Body of pancreas (tissue), 4 donors: ENCODE measurements at regions not wholly inside any gene's neighbourhood (a gene's known extent, or its start where the extent isn't known, plus 50 kb on each side); places are given as distances from the start of the nearest gene placed in this dataset.

Experiments
- ATAC-seq: fragments of 150-250 bp; one replicate; pipeline ENCODE4 v1.9.1; 2016
- DNase-seq, 4 donors: peaks; one replicate each; pipeline ENCODE4 v3.0.0-alpha.2; 2019
- H3K27ac ChIP-seq, 4 donors: fragments of 200-600 bp; sonication (generic); 1 replicate in 3 of 4; 2 replicates in 1 of 4; pipeline versions ENCODE4 v1.5.1 to v1.6.1; 2016 to 2019; ENCODE audit warnings: mild to moderate bottlenecking in 1 of 4, mixed read lengths in 1 of 4, moderate library complexity in 1 of 4
- H3K27me3 ChIP-seq, 2 donors: fragments of 200-600 bp; sonication (generic); one replicate each; pipeline ENCODE4 v1.6.0; 2016; ENCODE audit warnings: mild to moderate bottlenecking in 1 of 2
- H3K36me3 ChIP-seq, 2 donors: fragments of 200-600 bp; sonication (generic); replicated peaks in 1 of 2; 2 replicates each; pipeline ENCODE4 v1.5.1; 2016; ENCODE audit warnings: low read depth in 2 of 2; ENCODE audit not compliant: insufficient read depth in 1 of 2
- H3K4me1 ChIP-seq: fragments of 200-600 bp; sonication (generic); one replicate; pipeline ENCODE4 v1.6.0; 2016
- H3K4me3 ChIP-seq, 2 donors: fragments of 200-600 bp; sonication (generic); 1 replicate in 1 of 2; 2 replicates in 1 of 2; pipeline ENCODE4 v1.5.1; 2016 to 2019
- H3K9me3 ChIP-seq, 3 donors: fragments of 200-600 bp; sonication (generic); 1 replicate in 2 of 3; 2 replicates in 1 of 3; pipeline ENCODE4 v1.5.1; 2016
- CTCF ChIP-seq, 7 experiments: fragments of 450-650 bp in 4 of 7; fragments of 200-600 bp in 3 of 7; sonication (generic) in 3 of 7; IDR thresholded peaks; one replicate each; pipeline ENCODE4 v1.5.1; 2016 to 2019; ENCODE audit warnings: antibody characterized with exemption in 7 of 7
- POLR2A ChIP-seq, 3 donors: fragments of 450-650 bp; IDR thresholded peaks; one replicate each; pipeline ENCODE4 v1.6.1; 2016; ENCODE audit warnings: antibody characterized with exemption in 3 of 3, mild to moderate bottlenecking in 2 of 3
- WGBS, 2 donors: methylation state at CpG; one replicate each; pipeline ENCODE4 v1.1.5; 2017; 5-methylcytosine and 5-hydroxymethylcytosine counted together
- intact Hi-C: fragments of 100-400 bp; cut with DNase I; formaldehyde crosslinking; loops from one replicate; pipeline ENCODE4 v1.15.1; 2023

- DNase-seq (no peak), ATAC-seq (no peak)
- intact Hi-C loops: no loop called here
- Histone ChIP-seq H3K4me1 (no peaks in the 10 kb centered on the region), H3K27me3 (no peaks in the 10 kb centered on the region), H3K4me3 (no peak overlapping the region), H3K9me3 (no peaks in the 10 kb centered on the region), H3K27ac (no peak overlapping the region), H3K36me3 (no peaks in the 10 kb centered on the region)
- TF ChIP-seq POLR2A (IDR thresholded peaks at IDR 0.05) (no peak), CTCF (IDR thresholded peaks at IDR 0.05) (no peak)
- WGBS, 2 donors: 35 to 49% methylated on average over 2 of the region's 2 CpGs
Observed at GRCh38 chr5:162824360-162824759, 613.0 kb upstream of the CCNG1 start.

DNA sequence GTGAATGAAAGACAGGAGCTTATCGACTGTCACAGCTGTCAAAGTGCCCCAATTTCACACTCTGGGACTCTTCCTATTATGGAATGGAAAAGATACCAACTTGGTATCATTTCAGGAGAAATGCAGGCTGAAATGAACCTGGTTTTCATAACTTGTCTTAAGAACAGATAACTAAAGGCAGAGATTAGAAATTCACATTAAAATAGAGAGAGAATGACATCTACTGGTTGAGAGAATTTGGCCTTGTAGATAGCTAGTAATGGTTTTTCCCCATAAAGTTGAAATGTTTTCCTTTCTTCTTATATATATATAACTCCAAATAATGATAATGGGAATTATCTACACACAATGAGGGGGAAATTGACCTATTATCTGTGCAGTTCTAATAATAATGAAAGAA, 600.2 kb upstream of the CCNG1 start:
- no peak overlapping the region for H3K27ac ChIP-seq
- no peaks in the 10 kb centered on the region for H3K9me3 ChIP-seq
- H3K27me3 ChIP-seq: no peaks in the 10 kb centered on the region
- no peak for TF ChIP-seq CTCF (IDR thresholded peaks at IDR 0.05)
- ATAC-seq (no peak), DNase-seq (no peak)
- no peaks in the 10 kb centered on the region for H3K36me3 ChIP-seq
- intact Hi-C loops: no loop called here
- 34 to 36% methylated on average over 1 of the region's 1 CpG for WGBS, 2 donors
- no peaks in the 10 kb centered on the region for H3K4me1 ChIP-seq
- no peak overlapping the region for H3K4me3 ChIP-seq

- Histone ChIP-seq H3K36me3 (no peaks in the 10 kb centered on the region), H3K27me3 (no peaks in the 10 kb centered on the region), H3K9me3 (no peaks in the 10 kb centered on the region), H3K27ac (no peak overlapping the region), H3K4me1 (no peaks in the 10 kb centered on the region), H3K4me3 (no peak overlapping the region)
- intact Hi-C loops: no loop called here
- ATAC-seq (no peak), DNase-seq (no peak)
- no peak for TF ChIP-seq CTCF (IDR thresholded peaks at IDR 0.05)
- no peak for TF ChIP-seq POLR2A (IDR thresholded peaks at IDR 0.05)
- WGBS, 2 donors: 36 to 41% methylated on average over 2 of the region's 2 CpGs
Observed at GRCh38 chr5:162842727-162843126, 594.7 kb upstream of the CCNG1 start.

- no peak for ATAC-seq
Observed at GRCh38 chr5:162852134-162852533, 585.3 kb upstream of the CCNG1 start.

More at GRCh38 chr5:162852134-162852533, 585.3 kb upstream of the CCNG1 start:
- Histone ChIP-seq H3K4me3 (no peak overlapping the region), H3K9me3 (no peaks in the 10 kb centered on the region), H3K27me3 (no peaks in the 10 kb centered on the region), H3K36me3 (no peaks in the 10 kb centered on the region), H3K27ac (no peak overlapping the region), H3K4me1 (no peaks in the 10 kb centered on the region)
- 58 to 79% methylated on average over 2 of the region's 2 CpGs for WGBS, 2 donors
- intact Hi-C loops: no loop called here
- TF ChIP-seq CTCF (IDR thresholded peaks at IDR 0.05) (no peak), POLR2A (IDR thresholded peaks at IDR 0.05) (no peak)
- DNase-seq: no peak
